Bronchial epithelial cell (primary cell): ENCODE measurements at regions not wholly inside any gene's neighbourhood (a gene's known extent, or its start where the extent isn't known, plus 50 kb on each side); places are given as distances from the start of the nearest gene placed in this dataset.
"Not testable (repeated sequence)": the region's sequence is repeated elsewhere in the genome, so short reads cannot be mapped to it uniquely, and the experiment has no call there.

ENCODE experiments used
- DNase-seq: peaks from one replicate; pipeline ENCODE4 v3.0.0-alpha.2; 2010; ENCODE audit warnings: low read depth
- FAIRE-seq: peaks from 2 replicates; lab custom pipeline; 2011; peaks lifted over from hg19 to GRCh38; lab: Jason Lieb, UNC
- H3K27me3 ChIP-seq: 2 replicates; pipeline ENCODE4 v1.5.1; 2011; ENCODE audit warnings: low read length; ENCODE audit not compliant: control insufficient read depth, insufficient read depth
- H3K36me3 ChIP-seq: 2 replicates; pipeline ENCODE4 v1.5.1; 2011; ENCODE audit warnings: low read length; ENCODE audit not compliant: control insufficient read depth, insufficient read depth
- H3K4me3 ChIP-seq: 2 replicates; pipeline ENCODE4 v1.5.1; 2011; ENCODE audit warnings: mild to moderate bottlenecking, low read depth, low read length, control low read depth
- TF ChIP-seq, protein P1 (sequence below): IDR thresholded peaks from 2 replicates; pipeline ENCODE4 v1.5.1; 2011; ENCODE audit warnings: mild to moderate bottlenecking, moderate library complexity, low read length, control low read depth, inconsistent platforms; ENCODE audit not compliant: insufficient read depth, severe bottlenecking

DNA sequence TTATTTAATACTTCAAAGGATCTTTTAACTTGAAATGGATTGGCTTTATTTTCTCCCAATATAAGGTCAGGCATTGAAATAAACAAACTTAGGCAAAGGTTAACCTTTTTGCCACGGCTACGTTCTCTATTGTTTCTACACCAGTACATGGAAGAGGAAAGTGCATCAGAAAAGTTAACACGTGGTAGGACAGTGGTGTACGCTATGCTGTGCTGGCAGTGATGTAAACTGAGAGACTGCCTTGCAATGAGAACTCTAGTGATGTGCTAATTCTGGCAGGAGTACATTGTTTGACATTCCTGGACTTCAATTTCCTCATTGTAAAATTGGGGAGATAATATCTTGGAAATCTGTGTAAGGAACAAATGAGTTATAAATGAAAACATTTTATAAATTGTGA lies 208.2 kb downstream of the TMA16 start:
- DNase-seq: no peak
- Histone ChIP-seq H3K27me3 (no peaks in the 10 kb centered on the region), H3K36me3 (no peaks in the 10 kb centered on the region), H3K4me3 (no peak overlapping the region)
- FAIRE-seq: no peak
- TF ChIP-seq, protein P1, sequence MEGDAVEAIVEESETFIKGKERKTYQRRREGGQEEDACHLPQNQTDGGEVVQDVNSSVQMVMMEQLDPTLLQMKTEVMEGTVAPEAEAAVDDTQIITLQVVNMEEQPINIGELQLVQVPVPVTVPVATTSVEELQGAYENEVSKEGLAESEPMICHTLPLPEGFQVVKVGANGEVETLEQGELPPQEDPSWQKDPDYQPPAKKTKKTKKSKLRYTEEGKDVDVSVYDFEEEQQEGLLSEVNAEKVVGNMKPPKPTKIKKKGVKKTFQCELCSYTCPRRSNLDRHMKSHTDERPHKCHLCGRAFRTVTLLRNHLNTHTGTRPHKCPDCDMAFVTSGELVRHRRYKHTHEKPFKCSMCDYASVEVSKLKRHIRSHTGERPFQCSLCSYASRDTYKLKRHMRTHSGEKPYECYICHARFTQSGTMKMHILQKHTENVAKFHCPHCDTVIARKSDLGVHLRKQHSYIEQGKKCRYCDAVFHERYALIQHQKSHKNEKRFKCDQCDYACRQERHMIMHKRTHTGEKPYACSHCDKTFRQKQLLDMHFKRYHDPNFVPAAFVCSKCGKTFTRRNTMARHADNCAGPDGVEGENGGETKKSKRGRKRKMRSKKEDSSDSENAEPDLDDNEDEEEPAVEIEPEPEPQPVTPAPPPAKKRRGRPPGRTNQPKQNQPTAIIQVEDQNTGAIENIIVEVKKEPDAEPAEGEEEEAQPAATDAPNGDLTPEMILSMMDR: no peak

DNA sequence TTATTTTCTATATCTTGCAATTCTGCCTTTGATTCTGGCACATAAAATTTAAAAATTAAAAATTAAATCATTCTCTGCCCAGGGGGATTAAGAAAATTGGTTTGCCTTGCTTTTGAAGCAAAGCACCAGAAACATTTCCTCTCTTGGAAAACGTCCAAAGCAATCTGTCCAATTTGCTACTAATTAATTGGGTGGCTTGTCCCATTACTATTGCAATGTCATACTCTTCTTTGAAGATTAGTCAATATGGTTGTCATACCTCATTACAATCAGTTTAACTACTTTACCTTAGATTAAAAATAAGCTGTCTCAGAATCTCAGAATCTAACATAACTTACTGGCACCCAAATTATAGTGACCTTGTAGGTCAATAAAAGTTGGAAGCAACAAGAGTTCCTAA lies 208.8 kb downstream of the TMA16 start:
- Histone ChIP-seq H3K4me3 (no peak overlapping the region), H3K36me3 (no peaks in the 10 kb centered on the region), H3K27me3 (no peaks in the 10 kb centered on the region)
- TF ChIP-seq, protein P1: no peak
- DNase-seq: no peak
- FAIRE-seq: no peak

DNA sequence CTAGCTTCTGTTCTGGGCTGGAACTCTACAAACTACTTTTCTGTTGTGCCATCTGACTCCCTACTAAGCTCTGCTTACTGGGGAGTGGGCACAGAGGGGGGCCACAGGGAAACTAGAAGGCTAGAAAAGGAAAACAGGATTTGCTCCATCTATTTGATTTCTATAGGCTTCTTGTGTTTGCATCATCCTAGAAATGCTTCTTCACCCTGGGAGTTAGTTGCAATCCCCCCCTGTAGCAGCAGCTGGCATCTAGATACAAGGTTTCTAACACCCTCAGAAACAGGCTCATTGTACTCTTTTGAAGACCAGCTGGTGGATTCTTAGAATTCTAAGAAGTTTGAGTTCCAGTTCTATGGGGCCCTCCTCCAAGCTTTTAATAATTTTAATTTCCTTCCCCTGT lies 213.4 kb downstream of the TMA16 start:
- Histone ChIP-seq H3K36me3 (no peaks in the 10 kb centered on the region), H3K27me3 (no peaks in the 10 kb centered on the region), H3K4me3 (no peak overlapping the region)
- no peak for DNase-seq
- FAIRE-seq: no peak
- TF ChIP-seq, protein P1: no peak

DNA sequence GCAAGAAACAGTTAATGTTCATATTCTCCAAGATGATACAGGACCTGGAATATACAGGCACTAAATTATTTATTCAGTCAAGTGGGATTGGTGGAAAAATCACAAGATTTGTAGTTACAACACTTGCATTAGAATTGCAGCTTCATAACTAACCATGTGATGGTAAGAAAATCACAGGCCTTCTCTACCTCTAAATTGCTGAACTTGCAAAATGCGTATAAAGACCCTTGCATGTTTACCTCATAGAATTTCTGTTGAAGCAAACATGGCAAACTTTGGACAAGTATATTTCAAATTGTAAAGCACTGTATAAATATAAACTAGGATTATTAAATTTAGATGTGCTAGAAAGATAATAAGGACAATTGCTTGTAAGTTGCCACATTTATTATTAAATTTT lies 215.1 kb downstream of the TMA16 start:
- H3K4me3 ChIP-seq: no peak overlapping the region
- H3K36me3 ChIP-seq: no peaks in the 10 kb centered on the region
- TF ChIP-seq, protein P1: no peak
- FAIRE-seq (no peak), DNase-seq (no peak)
- no peaks in the 10 kb centered on the region for H3K27me3 ChIP-seq

DNA sequence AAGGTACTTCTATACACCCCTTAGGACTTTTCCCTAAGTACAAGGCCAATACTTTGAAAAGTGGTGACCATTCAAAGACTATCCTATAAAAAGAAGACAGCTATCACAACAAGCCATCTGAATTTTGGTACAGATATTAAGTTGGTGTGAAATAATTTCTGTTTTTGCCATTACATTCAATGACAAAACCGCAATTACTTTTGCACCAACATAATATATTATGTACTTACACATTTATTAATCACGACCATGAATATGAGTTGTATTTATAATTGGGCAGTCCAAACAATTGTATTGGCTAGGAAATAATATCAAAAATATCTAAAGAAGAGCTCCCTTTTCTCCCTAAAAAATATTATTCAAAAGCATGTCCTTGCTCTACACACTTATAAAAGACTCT lies 215.7 kb downstream of the TMA16 start:
- Histone ChIP-seq H3K36me3 (no peaks in the 10 kb centered on the region), H3K27me3 (no peaks in the 10 kb centered on the region), H3K4me3 (no peak overlapping the region)
- TF ChIP-seq, protein P1: no peak
- no peak for FAIRE-seq
- no peak for DNase-seq

DNA sequence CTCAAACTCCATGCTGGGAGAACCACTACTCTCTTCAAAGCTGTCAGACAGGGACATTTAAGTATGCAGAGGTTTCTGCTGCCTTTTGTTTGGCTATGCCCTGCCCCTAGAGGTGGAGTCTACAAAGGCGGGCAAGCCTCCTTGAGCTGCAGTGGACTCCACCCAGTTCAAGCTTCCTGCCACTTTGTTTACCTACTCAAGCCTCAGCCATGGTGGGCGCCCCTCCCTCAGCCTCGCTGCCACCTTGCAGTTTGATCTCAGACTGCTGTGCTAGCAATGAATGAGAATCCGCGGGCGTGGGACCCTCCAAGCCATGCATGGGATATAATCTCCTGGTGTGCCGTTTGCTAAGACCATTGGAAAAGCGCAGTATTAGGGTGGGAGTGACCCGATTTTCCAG lies 230.0 kb downstream of the TMA16 start:
- H3K36me3 ChIP-seq, H3K4me3 ChIP-seq, DNase-seq, H3K27me3 ChIP-seq, FAIRE-seq: not testable (repeated sequence)
